GM06990 (cell line): ENCODE measurements at regions not wholly inside any gene's neighbourhood (a gene's known extent, or its start where the extent isn't known, plus 50 kb on each side); places are given as distances from the start of the nearest gene placed in this dataset.
A peak's percentile ranks its signal among the peaks of the same experiment; 100 is the strongest.

ENCODE experiments used
- DNase-seq: peaks from one replicate; pipeline ENCODE4 v3.0.0-alpha.2; 2011; ENCODE audit not compliant: insufficient read length; ENCODE audit errors: extremely low read depth
- H3K27me3 ChIP-seq: replicated peaks from 2 replicates; pipeline ENCODE4 v1.6.0; 2011; ENCODE audit warnings: low read length; ENCODE audit not compliant: control insufficient read depth, insufficient read depth
- H3K36me3 ChIP-seq: 2 replicates; pipeline ENCODE4 v1.5.1; 2011; ENCODE audit warnings: low read length; ENCODE audit not compliant: control insufficient read depth, insufficient read depth
- H3K4me3 ChIP-seq: replicated peaks from 2 replicates; pipeline ENCODE4 v1.5.1; 2011; ENCODE audit warnings: low read depth, mild to moderate bottlenecking, control low read depth, low read length
- CTCF ChIP-seq: IDR thresholded peaks from 2 replicates; pipeline ENCODE4 v1.5.1; 2011; ENCODE audit warnings: low read length, control low read depth, mild to moderate bottlenecking, inconsistent platforms; ENCODE audit not compliant: insufficient read depth, poor library complexity, severe bottlenecking

GRCh38 chr21:43361127-43361492 is 65.8 kb downstream of the SIK1 start:
- peak; percentile 59 for DNase-seq
- TF ChIP-seq CTCF: no peak
- H3K36me3 ChIP-seq: no peaks in the 10 kb centered on the region; the same call in 1 of the 2 replicates
- H3K4me3 ChIP-seq: peak overlapping the region; percentile 16
- no peaks in the 10 kb centered on the region for H3K27me3 ChIP-seq

- Histone ChIP-seq H3K27me3 (no peaks in the 10 kb centered on the region), H3K36me3 (no peaks in the 10 kb centered on the region; the same call in 1 of the 2 replicates), H3K4me3 (peak overlapping the region; percentile 16; the same call in 1 of the 2 replicates)
- DNase-seq: no peak
- no peak for TF ChIP-seq CTCF
Observed at GRCh38 chr21:43360441-43361126, 66.3 kb downstream of the SIK1 start.

DNA sequence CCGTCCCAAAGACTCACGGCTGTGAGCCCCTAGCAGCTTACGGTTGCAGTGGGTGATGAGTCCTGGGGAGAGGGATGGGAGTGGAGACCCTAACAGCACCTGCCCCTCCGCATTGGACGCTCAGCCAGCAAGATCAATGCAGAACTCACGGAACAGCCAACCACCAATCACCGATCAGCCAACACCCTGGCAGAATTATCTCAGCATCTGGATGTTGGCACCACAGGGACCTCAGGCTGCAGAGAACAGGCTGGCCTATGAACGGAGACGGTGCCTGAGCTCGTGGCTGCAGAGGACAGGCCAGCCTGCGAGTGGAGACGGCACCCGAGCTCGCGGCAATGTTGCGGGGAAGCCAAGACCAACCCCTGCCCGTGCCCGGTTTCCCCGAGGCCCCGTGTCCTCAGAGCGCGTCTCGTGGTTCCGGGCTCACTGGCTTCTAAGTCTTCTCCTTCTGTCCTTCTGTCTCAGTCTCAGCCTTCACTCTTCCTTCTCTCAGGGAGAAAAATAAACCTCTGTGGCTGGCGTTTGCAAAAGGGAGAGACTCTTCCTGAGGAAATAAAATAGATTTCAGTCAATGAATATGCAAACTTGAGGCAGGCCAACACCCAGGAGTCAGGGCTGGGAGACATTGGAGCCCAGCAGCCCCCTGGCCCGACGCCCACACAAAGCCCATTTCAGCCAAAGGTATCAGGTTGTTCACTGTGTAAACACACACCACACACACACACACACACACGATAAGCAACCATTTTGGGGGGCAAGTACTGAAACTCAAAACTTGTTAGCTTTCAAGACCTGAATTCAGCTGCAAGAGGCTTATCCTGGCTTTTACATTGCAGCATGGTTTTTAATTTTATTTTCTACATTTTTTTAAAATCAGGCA is 67.8 kb downstream of the SIK1 start:
- Histone ChIP-seq H3K36me3 (no peaks in the 10 kb centered on the region; the same call in 1 of the 2 replicates), H3K4me3 (no peak overlapping the region), H3K27me3 (no peaks in the 10 kb centered on the region)
- TF ChIP-seq CTCF: no peak
- no peak for DNase-seq

GRCh38 chr21:43357715-43358430 is 69.1 kb downstream of the SIK1 start:
- DNase-seq: no peak
- H3K27me3 ChIP-seq: no peaks in the 10 kb centered on the region
- no peak overlapping the region for H3K4me3 ChIP-seq
- no peak for TF ChIP-seq CTCF
- no peaks in the 10 kb centered on the region; the same call in 1 of the 2 replicates for H3K36me3 ChIP-seq

GRCh38 chr21:43355925-43356289 is 71.0 kb downstream of the SIK1 start:
- peak; percentile 66 for DNase-seq
- Histone ChIP-seq H3K27me3 (no peaks in the 10 kb centered on the region), H3K4me3 (no peak overlapping the region), H3K36me3 (no peaks in the 10 kb centered on the region; the same call in 1 of the 2 replicates)
- TF ChIP-seq CTCF: peak; percentile 64
